ENCODE measurements at regions not wholly inside any gene's neighbourhood (a gene's known extent, or its start where the extent isn't known, plus 50 kb on each side); places are given as distances from the start of the nearest gene placed in this dataset.
A peak's percentile ranks its signal among the peaks of the same experiment; 100 is the strongest.

DNA sequence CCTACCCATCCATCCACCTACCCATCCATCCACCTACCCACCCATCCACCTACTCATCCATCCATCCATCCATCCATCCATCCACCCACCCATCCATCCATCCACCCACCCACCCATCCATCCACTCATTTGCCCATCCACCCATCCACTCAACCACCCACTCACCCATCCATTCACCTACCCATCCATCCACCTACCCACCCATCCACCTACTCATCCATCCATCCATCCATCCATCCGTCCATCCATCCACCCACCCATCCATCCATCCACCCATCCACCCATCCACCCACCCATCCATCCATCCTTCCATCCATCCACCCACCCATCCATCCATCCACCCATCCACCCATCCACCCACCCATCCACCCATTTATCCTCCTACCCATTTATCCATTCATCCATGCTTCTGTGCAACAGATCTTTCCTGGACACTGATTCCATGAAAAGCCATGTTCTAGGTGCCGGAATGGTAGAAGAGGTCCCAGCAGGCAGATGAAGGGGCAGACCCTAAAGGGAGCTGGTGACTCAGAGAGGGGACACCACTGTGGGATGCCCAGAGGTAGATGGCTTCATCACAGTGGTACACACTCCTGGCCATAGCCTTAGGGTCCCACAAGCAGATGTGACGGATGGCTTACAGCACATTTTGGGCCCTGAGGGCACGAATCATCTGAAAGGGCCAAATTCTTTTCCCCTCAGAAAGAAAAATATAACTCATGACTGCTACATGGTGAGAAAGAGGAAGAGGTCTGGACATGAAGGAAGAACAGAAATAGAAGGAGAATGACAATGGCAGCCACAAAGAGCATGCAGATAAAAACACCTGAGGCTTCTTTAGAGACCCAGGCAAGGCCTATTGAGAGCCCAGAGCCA, 76.0 kb downstream of the KCTD15 start:
- no peak for DNase-seq (ENCODE audit: low read depth in 1 of 2, low spot score in 1 of 2)
- peaks cover 45% of the 10 kb centered on the region for H3K4me1 ChIP-seq (ENCODE audit: low read depth)
- H3K4me3 ChIP-seq = no peak overlapping the region
- TF ChIP-seq, protein P1, sequence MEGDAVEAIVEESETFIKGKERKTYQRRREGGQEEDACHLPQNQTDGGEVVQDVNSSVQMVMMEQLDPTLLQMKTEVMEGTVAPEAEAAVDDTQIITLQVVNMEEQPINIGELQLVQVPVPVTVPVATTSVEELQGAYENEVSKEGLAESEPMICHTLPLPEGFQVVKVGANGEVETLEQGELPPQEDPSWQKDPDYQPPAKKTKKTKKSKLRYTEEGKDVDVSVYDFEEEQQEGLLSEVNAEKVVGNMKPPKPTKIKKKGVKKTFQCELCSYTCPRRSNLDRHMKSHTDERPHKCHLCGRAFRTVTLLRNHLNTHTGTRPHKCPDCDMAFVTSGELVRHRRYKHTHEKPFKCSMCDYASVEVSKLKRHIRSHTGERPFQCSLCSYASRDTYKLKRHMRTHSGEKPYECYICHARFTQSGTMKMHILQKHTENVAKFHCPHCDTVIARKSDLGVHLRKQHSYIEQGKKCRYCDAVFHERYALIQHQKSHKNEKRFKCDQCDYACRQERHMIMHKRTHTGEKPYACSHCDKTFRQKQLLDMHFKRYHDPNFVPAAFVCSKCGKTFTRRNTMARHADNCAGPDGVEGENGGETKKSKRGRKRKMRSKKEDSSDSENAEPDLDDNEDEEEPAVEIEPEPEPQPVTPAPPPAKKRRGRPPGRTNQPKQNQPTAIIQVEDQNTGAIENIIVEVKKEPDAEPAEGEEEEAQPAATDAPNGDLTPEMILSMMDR (IDR thresholded peaks at IDR 0.05; ENCODE audit: low read depth, low read length) = no peak
- no peaks in the 10 kb centered on the region for H3K9me3 ChIP-seq (ENCODE audit: low read depth)
- peak overlapping the region; percentile 24 for H3K27ac ChIP-seq
- no peaks in the 10 kb centered on the region for H3K27me3 ChIP-seq
- H3K36me3 ChIP-seq = no peaks in the 10 kb centered on the region

DNA sequence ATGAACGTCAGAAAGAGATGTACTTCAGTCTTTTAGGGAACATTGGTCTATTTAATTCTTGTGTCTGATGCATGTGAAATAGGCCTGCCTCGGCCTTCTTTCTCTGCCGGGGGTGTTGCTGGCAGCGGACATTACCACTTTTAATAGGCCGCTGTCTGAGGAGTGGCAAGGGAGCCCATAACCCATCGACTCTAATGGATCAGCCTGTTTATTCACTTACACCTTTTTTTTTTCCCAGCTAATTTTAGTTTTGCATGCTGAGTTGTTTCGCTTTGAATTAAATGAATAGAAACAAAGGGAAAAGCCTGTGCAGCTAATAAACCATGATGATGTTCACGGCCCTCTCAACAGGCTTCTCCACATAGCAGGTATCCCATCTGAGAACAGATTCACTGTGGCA, 78.4 kb downstream of the KCTD15 start:
- TF ChIP-seq, protein P1 (IDR thresholded peaks at IDR 0.05; ENCODE audit: low read depth, low read length) = no peak
- Histone ChIP-seq H3K4me1 (ENCODE audit: low read depth) (peaks cover 34% of the 10 kb centered on the region), H3K27ac (no peak overlapping the region), H3K4me3 (no peak overlapping the region), H3K9me3 (ENCODE audit: low read depth) (no peaks in the 10 kb centered on the region), H3K27me3 (no peaks in the 10 kb centered on the region), H3K36me3 (no peaks in the 10 kb centered on the region)
- no peak for DNase-seq (ENCODE audit: low read depth in 1 of 2, low spot score in 1 of 2)

DNA sequence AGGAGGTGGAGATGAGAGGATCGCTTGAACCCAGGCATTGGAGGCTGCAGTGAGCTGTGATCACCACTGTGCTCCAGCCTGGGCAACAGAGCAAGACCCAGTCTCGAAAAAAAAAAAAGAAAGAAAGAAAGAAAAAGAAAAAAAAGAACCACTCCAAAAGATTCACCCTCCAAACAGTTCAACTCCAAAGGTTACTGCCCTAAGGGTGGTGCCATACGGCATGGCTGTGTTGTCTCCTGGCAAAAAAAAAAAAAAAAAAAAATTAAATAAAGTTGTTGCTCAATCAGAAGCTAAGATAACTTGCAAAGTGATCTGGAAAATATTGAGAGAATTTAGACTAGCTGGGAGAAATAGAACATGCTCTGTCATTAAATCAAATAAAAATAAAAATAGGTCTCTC, 79.5 kb downstream of the KCTD15 start:
- no peaks in the 10 kb centered on the region for H3K36me3 ChIP-seq
- TF ChIP-seq, protein P1 (IDR thresholded peaks at IDR 0.05; ENCODE audit: low read depth, low read length) = no peak
- H3K27ac ChIP-seq = no peak overlapping the region
- no peak overlapping the region for H3K4me3 ChIP-seq
- no peaks in the 10 kb centered on the region for H3K27me3 ChIP-seq
- H3K9me3 ChIP-seq (ENCODE audit: low read depth) = no peaks in the 10 kb centered on the region
- no peak for DNase-seq (ENCODE audit: low read depth in 1 of 2, low spot score in 1 of 2)
- peaks cover 39% of the 10 kb centered on the region for H3K4me1 ChIP-seq (ENCODE audit: low read depth)

DNA sequence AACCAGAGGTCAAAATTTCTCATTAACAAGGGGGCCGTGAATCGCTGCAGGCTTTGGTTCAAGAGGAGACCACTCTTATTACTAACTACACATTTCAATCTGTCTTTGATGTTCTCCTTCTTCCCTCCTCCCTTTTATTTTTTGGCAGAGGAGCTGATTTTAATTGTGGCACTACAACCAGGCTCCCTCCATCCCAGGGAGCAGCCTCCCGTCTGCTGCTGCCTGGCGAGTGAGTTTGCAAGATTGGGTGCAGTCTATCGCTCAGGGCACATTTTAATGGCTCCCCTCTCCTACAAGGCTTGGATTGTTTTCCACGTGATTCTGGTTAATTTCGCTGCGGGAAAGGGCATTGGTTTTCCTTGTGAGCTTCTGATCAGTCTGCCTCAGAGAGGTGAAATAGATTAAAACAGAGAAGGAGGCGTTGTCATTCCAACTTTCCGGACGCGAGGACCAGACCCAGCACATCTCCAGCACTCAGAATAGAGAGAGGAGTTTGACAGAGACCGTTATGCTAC, 81.4 kb downstream of the KCTD15 start:
- TF ChIP-seq, protein P1 (IDR thresholded peaks at IDR 0.05; ENCODE audit: low read depth, low read length) = no peak
- no peak for DNase-seq (ENCODE audit: low read depth in 1 of 2, low spot score in 1 of 2)

DNA sequence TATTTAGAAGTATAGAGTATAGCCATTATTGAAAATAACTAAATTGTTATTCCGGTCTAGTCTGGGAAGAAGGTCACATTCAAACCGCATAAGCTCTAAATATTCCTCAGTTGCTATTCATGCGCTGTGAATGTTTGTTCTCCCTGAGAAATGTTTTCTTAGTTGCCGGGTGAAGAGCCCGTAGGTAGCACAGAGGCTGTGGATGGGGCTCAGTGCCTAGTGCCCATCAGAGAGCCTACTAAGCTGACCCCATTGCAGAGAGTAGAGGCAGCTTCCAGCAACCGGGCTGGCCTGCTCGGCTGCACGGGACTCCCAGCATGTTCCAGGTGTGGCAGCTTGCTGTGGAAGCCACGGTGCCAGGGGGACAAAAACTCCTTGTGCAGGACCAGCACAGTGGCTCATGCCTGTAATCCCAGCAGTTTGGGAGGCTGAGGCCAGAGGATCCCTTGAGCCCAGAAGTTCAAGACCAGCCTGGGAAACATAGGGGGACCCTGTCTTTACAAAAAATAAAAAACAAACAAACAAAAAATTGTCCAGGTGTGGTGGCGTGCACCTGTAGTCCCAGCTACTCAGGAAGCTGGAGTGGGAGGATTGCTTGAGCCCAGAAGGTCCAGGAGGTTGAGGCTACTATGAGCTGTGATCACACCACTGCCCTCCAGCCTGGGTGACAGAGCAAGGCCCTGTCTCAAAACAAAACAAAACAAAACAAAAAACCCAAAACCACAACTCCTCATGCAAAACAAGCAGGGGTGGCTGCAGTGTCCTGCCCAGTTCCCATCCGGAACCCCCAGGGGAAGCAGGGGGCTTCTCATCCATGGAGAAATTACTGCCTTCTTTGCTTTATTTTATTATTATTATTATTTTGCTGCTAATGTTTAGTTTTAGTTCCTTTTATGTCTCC, 82.5 kb downstream of the KCTD15 start:
- peaks cover 36% of the 10 kb centered on the region for H3K4me1 ChIP-seq (ENCODE audit: low read depth)
- H3K4me3 ChIP-seq = no peak overlapping the region
- no peaks in the 10 kb centered on the region for H3K36me3 ChIP-seq
- no peaks in the 10 kb centered on the region for H3K9me3 ChIP-seq (ENCODE audit: low read depth)
- no peak for DNase-seq (ENCODE audit: low read depth in 1 of 2, low spot score in 1 of 2)
- TF ChIP-seq, protein P1 (IDR thresholded peaks at IDR 0.05; ENCODE audit: low read depth, low read length) = no peak
- H3K27me3 ChIP-seq = no peaks in the 10 kb centered on the region
- H3K27ac ChIP-seq = peak overlapping the region; percentile 65

More for the DNA sequence above, 81.4 kb downstream of the KCTD15 start:
- Histone ChIP-seq H3K4me3 (no peak overlapping the region), H3K9me3 (ENCODE audit: low read depth) (no peaks in the 10 kb centered on the region), H3K27ac (no peak overlapping the region), H3K27me3 (no peaks in the 10 kb centered on the region), H3K4me1 (ENCODE audit: low read depth) (peaks cover 34% of the 10 kb centered on the region), H3K36me3 (no peaks in the 10 kb centered on the region)
